ENCODE measurements at regions not wholly inside any gene's neighbourhood (a gene's known extent, or its start where the extent isn't known, plus 50 kb on each side); places are given as distances from the start of the nearest gene placed in this dataset.

DNA sequence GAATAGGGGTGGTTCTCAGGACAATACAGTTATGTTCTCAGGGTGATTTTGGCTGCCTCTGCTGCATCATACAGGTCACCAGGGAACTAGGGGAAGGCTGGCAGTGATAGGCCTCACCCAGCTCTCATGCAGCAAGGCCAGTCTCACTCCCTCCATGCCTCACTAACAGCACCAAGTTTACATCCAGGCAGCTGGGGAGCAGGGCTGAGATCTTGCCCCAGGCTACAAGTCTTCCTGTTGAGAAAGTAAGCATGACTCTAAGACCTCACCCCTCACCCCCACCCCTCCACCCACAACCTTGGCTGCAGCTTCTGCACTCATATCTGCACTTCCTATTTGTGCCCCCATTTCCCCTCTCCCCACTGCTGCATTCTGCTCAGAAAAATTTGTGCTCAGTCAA lies 481.2 kb downstream of the ACTL7B start:
- TF ChIP-seq, protein P1, sequence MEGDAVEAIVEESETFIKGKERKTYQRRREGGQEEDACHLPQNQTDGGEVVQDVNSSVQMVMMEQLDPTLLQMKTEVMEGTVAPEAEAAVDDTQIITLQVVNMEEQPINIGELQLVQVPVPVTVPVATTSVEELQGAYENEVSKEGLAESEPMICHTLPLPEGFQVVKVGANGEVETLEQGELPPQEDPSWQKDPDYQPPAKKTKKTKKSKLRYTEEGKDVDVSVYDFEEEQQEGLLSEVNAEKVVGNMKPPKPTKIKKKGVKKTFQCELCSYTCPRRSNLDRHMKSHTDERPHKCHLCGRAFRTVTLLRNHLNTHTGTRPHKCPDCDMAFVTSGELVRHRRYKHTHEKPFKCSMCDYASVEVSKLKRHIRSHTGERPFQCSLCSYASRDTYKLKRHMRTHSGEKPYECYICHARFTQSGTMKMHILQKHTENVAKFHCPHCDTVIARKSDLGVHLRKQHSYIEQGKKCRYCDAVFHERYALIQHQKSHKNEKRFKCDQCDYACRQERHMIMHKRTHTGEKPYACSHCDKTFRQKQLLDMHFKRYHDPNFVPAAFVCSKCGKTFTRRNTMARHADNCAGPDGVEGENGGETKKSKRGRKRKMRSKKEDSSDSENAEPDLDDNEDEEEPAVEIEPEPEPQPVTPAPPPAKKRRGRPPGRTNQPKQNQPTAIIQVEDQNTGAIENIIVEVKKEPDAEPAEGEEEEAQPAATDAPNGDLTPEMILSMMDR (optimal IDR thresholded peaks at IDR 0.05 in 1 of 3, IDR thresholded peaks at IDR 0.05 in 1 of 3, conservative IDR thresholded peaks at IDR 0.05 in 1 of 3; ENCODE audit: extremely low read depth in 1 of 3, insufficient read depth in 2 of 3, low read length in 3 of 3), result no peak
- TF ChIP-seq EZH2 (IDR thresholded peaks at IDR 0.05; ENCODE audit: low read length), result no peak

All from keratinocyte (primary cell).